ENCODE measurements at regions not wholly inside any gene's neighbourhood (a gene's known extent, or its start where the extent isn't known, plus 50 kb on each side); places are given as distances from the start of the nearest gene placed in this dataset.

- CTCF ChIA-PET (ENCODE audit: partially characterized antibody), result interaction anchor here (0.6 to 2.3 kb wide), 6 partner anchors 150 to 502 kb away, joined by 3 to 10 read pairs (median 4); no protein-coding TSS in a partner anchor
- H3K14ac ChIP-seq (ENCODE audit: insufficient read length), result no peak overlapping the region
- H3K23ac ChIP-seq (ENCODE audit: insufficient read length), result no peak overlapping the region
- H3K36me3 ChIP-seq (ENCODE audit: control insufficient read depth in 2 of 4, insufficient read depth in 4 of 4, low read length in 3 of 4), result no peaks in the 10 kb centered on the region
- no peak overlapping the region for H3K4me2 ChIP-seq (ENCODE audit: insufficient read depth in 1 of 2, low read depth in 2 of 2, low read length in 2 of 2)
- no peak overlapping the region for H3K56ac ChIP-seq (replicated peaks; ENCODE audit: insufficient read length, low read depth, low read length)
- no peak overlapping the region for H4K5ac ChIP-seq (ENCODE audit: insufficient read length, low read depth, low read length)
- no peaks in the 10 kb centered on the region; a peak in 1 of 7 replicates for H3K4me1 ChIP-seq (replicated peaks in 1 of 4; ENCODE audit: control insufficient read depth in 3 of 4, insufficient read depth in 4 of 4, low read length in 3 of 4)
- no peak for DNase-seq (ENCODE audit: low read depth in 1 of 2, low spot score in 2 of 2)
- H3K79me1 ChIP-seq (ENCODE audit: low read depth, low read length), result no peaks in the 10 kb centered on the region
- H4K91ac ChIP-seq (replicated peaks; ENCODE audit: insufficient read length, low read length), result no peak overlapping the region
- H3K79me2 ChIP-seq (ENCODE audit: control insufficient read depth in 1 of 2, insufficient read depth in 2 of 2, low read length in 2 of 2), result no peaks in the 10 kb centered on the region
- H3K27me3 ChIP-seq (replicated peaks in 1 of 4; ENCODE audit: control insufficient read depth in 3 of 4, extremely low read depth in 1 of 4, insufficient read depth in 3 of 4, low read length in 3 of 4), result no peaks in the 10 kb centered on the region
- no peak overlapping the region for H2AK5ac ChIP-seq (ENCODE audit: low read depth, low read length)
- no peak for FAIRE-seq
- H2BK120ac ChIP-seq (replicated peaks; ENCODE audit: low read depth, low read length), result no peak overlapping the region
- no peak overlapping the region for H3K4me3 ChIP-seq (ENCODE audit: extremely low read depth in 1 of 4, insufficient read depth in 2 of 4, low read depth in 3 of 4, low read length in 4 of 4)
- H2BK12ac ChIP-seq (ENCODE audit: low read depth, low read length), result no peak overlapping the region
- H3K9ac ChIP-seq (replicated peaks in 1 of 4; ENCODE audit: extremely low read depth in 1 of 4, low read depth in 3 of 4, low read length in 3 of 4), result no peak overlapping the region
- H2AFZ ChIP-seq (ENCODE audit: low read length), result no peak overlapping the region
- WGBS, 2 experiments (ENCODE audit: extremely low coverage in 1 of 2, insufficient coverage in 1 of 2, insufficient read length in 1 of 2, insufficient replicate concordance in 2 of 2, low coverage in 1 of 2, low lambda C conversion rate in 2 of 2, missing lambda C conversion rate in 1 of 2), result 96% methylated on average over 3 of the region's 3 CpGs; no CpG with 5 or more reads in 1 of the 2 experiments
- no peaks in the 10 kb centered on the region for H4K20me1 ChIP-seq (replicated peaks in 1 of 2; ENCODE audit: control insufficient read depth in 1 of 2, insufficient read depth in 2 of 2, low read length in 2 of 2)
- H2BK15ac ChIP-seq (ENCODE audit: low read length), result no peak overlapping the region
- H2BK20ac ChIP-seq (ENCODE audit: low read length), result no peak overlapping the region
- H3K18ac ChIP-seq (ENCODE audit: extremely low read depth, low read length), result no peak overlapping the region
- no peaks in the 10 kb centered on the region for H3K23me2 ChIP-seq (ENCODE audit: low read depth, low read length)
- H2BK5ac ChIP-seq (ENCODE audit: low read depth, low read length), result no peak overlapping the region
- H3K27ac ChIP-seq (ENCODE audit: low read depth, low read length), result no peak overlapping the region
- H3K4ac ChIP-seq (replicated peaks; ENCODE audit: insufficient read length, low read depth, low read length), result no peak overlapping the region
- POLR2A ChIA-PET (ENCODE audit: partially characterized antibody), result interaction anchor here (1.1 kb wide), 1 partner anchor 259 kb away, joined by 3 read pairs; no protein-coding TSS in a partner anchor
- no peaks in the 10 kb centered on the region; a peak in 1 of 4 replicates for H3K9me3 ChIP-seq (ENCODE audit: insufficient read depth in 2 of 2, low read depth in 1 of 2, low read length in 1 of 2)
- H4K8ac ChIP-seq (ENCODE audit: extremely low read depth, insufficient read depth, low read length), result no peak overlapping the region
- no peak for TF ChIP-seq TBP (IDR thresholded peaks at IDR 0.05; ENCODE audit: low read depth, low read length)
- TF ChIP-seq SIN3A (conservative IDR thresholded peaks at IDR 0.05 in 1 of 2, IDR thresholded peaks at IDR 0.05 in 1 of 2; ENCODE audit: low read depth in 1 of 2, low read length in 2 of 2), result no peak
- no peak for TF ChIP-seq SP4 (IDR thresholded peaks at IDR 0.05; ENCODE audit: low read length)
- TF ChIP-seq SRF (IDR thresholded peaks at IDR 0.05; ENCODE audit: low read depth, low read length), result no peak
- no peak for TF ChIP-seq USF2 (IDR thresholded peaks at IDR 0.05; ENCODE audit: low read length)
- no peak for TF ChIP-seq SP1 (IDR thresholded peaks at IDR 0.05; ENCODE audit: low read depth, low read length)
- no peak for TF ChIP-seq MAX (IDR thresholded peaks at IDR 0.05)
- TF ChIP-seq JUN (IDR thresholded peaks at IDR 0.05; ENCODE audit: low read depth, low read length), result no peak
- no peak for TF ChIP-seq KDM1A (IDR thresholded peaks at IDR 0.05; ENCODE audit: borderline replicate concordance, low read length)
- TF ChIP-seq CHD1 (IDR thresholded peaks at IDR 0.05; ENCODE audit: low read depth, low read length), result no peak
- no peak for TF ChIP-seq HDAC2 (IDR thresholded peaks at IDR 0.05; ENCODE audit: borderline replicate concordance in 1 of 2, low read depth in 2 of 2, low read length in 2 of 2)
Observed at GRCh38 chr14:63800651-63801375, 52.0 kb upstream of the SYNE2 start.

Measured in H1 (cell line).